ENCODE measurements at regions not wholly inside any gene's neighbourhood (a gene's known extent, or its start where the extent isn't known, plus 50 kb on each side); places are given as distances from the start of the nearest gene placed in this dataset.

DNA sequence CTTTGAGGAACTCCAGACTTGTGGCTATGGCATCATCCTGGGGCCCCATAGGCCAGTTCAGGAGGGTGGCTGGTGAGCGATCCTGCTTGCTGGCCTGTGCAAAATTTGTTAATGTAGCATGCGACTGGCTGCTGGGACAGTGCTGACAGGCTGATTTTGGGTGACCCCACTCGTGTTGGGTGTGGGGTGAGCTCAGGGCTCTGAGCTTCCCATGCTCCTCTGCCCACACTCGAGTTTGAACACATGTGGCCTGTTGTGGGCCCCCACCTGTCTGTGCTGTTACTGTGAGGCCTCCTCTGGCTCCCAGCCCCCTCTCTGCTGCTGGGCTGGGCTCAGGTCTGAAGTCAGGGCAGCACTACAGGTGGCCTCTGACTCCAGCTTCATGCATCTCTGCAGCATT lies 64.4 kb upstream of the MYEOV start:
- H3K36me3 ChIP-seq (ENCODE audit: control insufficient read depth, low read length), result no peaks in the 10 kb centered on the region
- H3K4me1 ChIP-seq (ENCODE audit: control insufficient read depth, low read length), result no peaks in the 10 kb centered on the region
- H3K4me2 ChIP-seq (ENCODE audit: low read length), result no peak overlapping the region
- H3K27me3 ChIP-seq (ENCODE audit: control insufficient read depth, low read length), result peaks cover 9% of the 10 kb centered on the region
- H4K20me1 ChIP-seq (ENCODE audit: control insufficient read depth, insufficient read depth, low read depth, low read length), result no peaks in the 10 kb centered on the region
- no peak overlapping the region for H3K27ac ChIP-seq (ENCODE audit: low read depth, low read length)
- no peaks in the 10 kb centered on the region for H3K9me3 ChIP-seq (ENCODE audit: control insufficient read depth, insufficient read depth, low read length)
- no peaks in the 10 kb centered on the region for H3K79me2 ChIP-seq (ENCODE audit: control insufficient read depth, low read length)
- TF ChIP-seq EZH2phosphoT487 (IDR thresholded peaks at IDR 0.05; ENCODE audit: borderline replicate concordance, low read length), result no peak
- TF ChIP-seq, protein P1, sequence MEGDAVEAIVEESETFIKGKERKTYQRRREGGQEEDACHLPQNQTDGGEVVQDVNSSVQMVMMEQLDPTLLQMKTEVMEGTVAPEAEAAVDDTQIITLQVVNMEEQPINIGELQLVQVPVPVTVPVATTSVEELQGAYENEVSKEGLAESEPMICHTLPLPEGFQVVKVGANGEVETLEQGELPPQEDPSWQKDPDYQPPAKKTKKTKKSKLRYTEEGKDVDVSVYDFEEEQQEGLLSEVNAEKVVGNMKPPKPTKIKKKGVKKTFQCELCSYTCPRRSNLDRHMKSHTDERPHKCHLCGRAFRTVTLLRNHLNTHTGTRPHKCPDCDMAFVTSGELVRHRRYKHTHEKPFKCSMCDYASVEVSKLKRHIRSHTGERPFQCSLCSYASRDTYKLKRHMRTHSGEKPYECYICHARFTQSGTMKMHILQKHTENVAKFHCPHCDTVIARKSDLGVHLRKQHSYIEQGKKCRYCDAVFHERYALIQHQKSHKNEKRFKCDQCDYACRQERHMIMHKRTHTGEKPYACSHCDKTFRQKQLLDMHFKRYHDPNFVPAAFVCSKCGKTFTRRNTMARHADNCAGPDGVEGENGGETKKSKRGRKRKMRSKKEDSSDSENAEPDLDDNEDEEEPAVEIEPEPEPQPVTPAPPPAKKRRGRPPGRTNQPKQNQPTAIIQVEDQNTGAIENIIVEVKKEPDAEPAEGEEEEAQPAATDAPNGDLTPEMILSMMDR (IDR thresholded peaks at IDR 0.05; ENCODE audit: low read depth, low read length, poor library complexity, severe bottlenecking), result no peak
- no peaks in the 10 kb centered on the region for H3K9me2 ChIP-seq (replicated peaks; ENCODE audit: control insufficient read depth, low read length)
- H3F3A ChIP-seq (ENCODE audit: control insufficient read depth, insufficient read depth), result no peaks in the 10 kb centered on the region
- H3K4me3 ChIP-seq (ENCODE audit: low read length), result no peak overlapping the region

DNA sequence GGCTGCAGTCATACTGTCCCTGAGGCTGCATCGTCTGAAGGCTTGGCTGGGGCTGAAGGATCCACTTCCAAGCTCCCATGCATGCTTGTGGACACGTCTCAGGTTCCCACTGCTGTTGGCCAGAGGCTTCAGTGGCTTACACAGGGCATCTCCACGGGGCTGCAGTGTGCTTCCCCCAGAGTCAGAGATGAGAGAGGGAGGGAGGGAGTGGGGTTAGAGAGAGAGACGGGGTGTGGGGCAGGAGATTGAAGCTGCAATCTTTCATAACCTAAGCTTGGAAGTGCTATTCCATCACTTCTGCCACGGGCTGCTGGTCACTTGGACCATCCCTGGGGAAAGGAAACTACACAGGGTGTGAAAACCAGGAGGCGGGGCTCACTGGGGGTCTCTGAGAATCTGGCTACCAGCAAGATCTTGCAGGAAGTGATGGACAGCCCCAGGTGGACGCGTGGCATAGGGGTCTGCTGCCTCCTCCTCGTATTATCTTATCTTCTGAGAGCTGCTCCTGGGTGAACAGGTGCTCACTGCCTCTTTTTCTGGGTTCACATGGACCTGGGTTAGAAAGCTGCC lies 63.0 kb upstream of the MYEOV start:
- Histone ChIP-seq H4K20me1 (ENCODE audit: control insufficient read depth, insufficient read depth, low read depth, low read length) (no peaks in the 10 kb centered on the region), H3K4me1 (ENCODE audit: control insufficient read depth, low read length) (no peaks in the 10 kb centered on the region), H3K4me3 (ENCODE audit: low read length) (no peak overlapping the region), H3K27ac (ENCODE audit: low read depth, low read length) (no peak overlapping the region), H3K36me3 (ENCODE audit: control insufficient read depth, low read length) (no peaks in the 10 kb centered on the region), H3K9me3 (ENCODE audit: control insufficient read depth, insufficient read depth, low read length) (no peaks in the 10 kb centered on the region), H3K27me3 (ENCODE audit: control insufficient read depth, low read length) (peaks cover 9% of the 10 kb centered on the region), H3K79me2 (ENCODE audit: control insufficient read depth, low read length) (no peaks in the 10 kb centered on the region), H3K9me2 (replicated peaks; ENCODE audit: control insufficient read depth, low read length) (no peaks in the 10 kb centered on the region), H3F3A (ENCODE audit: control insufficient read depth, insufficient read depth) (no peaks in the 10 kb centered on the region), H3K4me2 (ENCODE audit: low read length) (no peak overlapping the region)
- no peak for TF ChIP-seq EZH2phosphoT487 (IDR thresholded peaks at IDR 0.05; ENCODE audit: borderline replicate concordance, low read length)
- TF ChIP-seq, protein P1 (IDR thresholded peaks at IDR 0.05; ENCODE audit: low read depth, low read length, poor library complexity, severe bottlenecking), result no peak

DNA sequence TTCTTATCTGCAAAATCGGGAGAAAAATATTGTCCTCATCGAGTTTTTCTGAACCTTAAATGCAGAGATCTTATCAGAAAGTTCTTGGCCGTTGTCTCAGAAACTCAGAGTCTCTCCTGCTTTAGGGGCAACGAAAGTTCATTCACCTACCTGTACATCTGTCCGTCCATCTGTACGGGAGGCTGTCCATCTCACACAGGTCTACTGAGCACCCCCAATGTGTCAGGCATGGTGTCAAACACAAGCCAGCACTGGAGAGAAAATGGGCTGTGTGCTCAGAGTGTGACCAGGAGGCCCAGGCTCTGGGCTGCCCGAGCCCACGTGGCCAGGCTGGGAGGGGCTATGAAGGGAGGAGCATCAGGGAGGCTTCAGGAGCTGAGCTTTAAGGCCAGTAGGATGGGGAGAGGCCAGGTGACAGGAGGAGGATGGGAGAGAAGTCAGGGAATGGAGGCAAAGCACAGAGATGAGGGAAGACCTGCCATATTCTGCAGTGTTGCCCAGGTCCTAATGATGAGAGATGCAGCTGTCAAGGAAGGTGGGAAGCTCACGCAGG lies 62.4 kb upstream of the MYEOV start:
- TF ChIP-seq EZH2phosphoT487 (IDR thresholded peaks at IDR 0.05; ENCODE audit: borderline replicate concordance, low read length), result no peak
- TF ChIP-seq, protein P1 (IDR thresholded peaks at IDR 0.05; ENCODE audit: low read depth, low read length, poor library complexity, severe bottlenecking), result no peak
- Histone ChIP-seq H3K79me2 (ENCODE audit: control insufficient read depth, low read length) (no peaks in the 10 kb centered on the region), H3K9me3 (ENCODE audit: control insufficient read depth, insufficient read depth, low read length) (no peaks in the 10 kb centered on the region), H3K27ac (ENCODE audit: low read depth, low read length) (no peak overlapping the region), H3K4me2 (ENCODE audit: low read length) (no peak overlapping the region), H3K4me3 (ENCODE audit: low read length) (no peak overlapping the region), H3K4me1 (ENCODE audit: control insufficient read depth, low read length) (no peaks in the 10 kb centered on the region), H3K27me3 (ENCODE audit: control insufficient read depth, low read length) (peaks cover 7% of the 10 kb centered on the region), H3K36me3 (ENCODE audit: control insufficient read depth, low read length) (no peaks in the 10 kb centered on the region), H4K20me1 (ENCODE audit: control insufficient read depth, insufficient read depth, low read depth, low read length) (no peaks in the 10 kb centered on the region), H3F3A (ENCODE audit: control insufficient read depth, insufficient read depth) (no peaks in the 10 kb centered on the region), H3K9me2 (replicated peaks; ENCODE audit: control insufficient read depth, low read length) (no peaks in the 10 kb centered on the region)
